ENCODE measurements at regions not wholly inside any gene's neighbourhood (a gene's known extent, or its start where the extent isn't known, plus 50 kb on each side); places are given as distances from the start of the nearest gene placed in this dataset.

DNA sequence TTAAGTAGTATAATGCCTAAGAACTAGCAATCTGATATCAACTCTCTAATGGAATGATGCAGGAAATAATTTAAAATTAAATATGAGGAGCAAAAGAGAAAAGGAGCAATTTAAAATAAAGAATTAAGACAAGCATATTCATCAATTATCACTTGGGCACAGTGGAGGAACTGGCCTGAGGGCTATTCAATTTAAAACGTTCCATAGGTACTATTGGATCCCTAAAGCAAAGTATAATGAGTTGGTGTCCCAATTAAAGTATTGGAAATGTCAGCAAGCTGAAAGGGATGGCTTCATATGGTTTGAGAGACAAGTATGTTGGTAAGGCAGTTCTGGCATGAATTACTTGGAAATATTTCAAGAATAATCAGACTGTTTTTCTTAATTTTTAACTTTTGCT is 2064.1 kb upstream of the TENM3 start:
- Histone ChIP-seq H2AFZ (ENCODE audit: low read depth, low read length) (no peak overlapping the region), H3K4me1 (ENCODE audit: insufficient read depth, low read length) (no peaks in the 10 kb centered on the region), H3K79me2 (ENCODE audit: insufficient read depth, low read length) (no peaks in the 10 kb centered on the region), H3K9ac (ENCODE audit: low read length) (no peak overlapping the region), H3K27me3 (ENCODE audit: insufficient read depth, low read length) (no peaks in the 10 kb centered on the region), H3K27ac (ENCODE audit: low read depth, low read length) (no peak overlapping the region), H3K4me3 (ENCODE audit: insufficient read depth, low read depth, low read length) (no peak overlapping the region), H3K36me3 (ENCODE audit: insufficient read depth, low read length) (no peaks in the 10 kb centered on the region), H4K20me1 (ENCODE audit: insufficient read depth, low read length) (no peaks in the 10 kb centered on the region), H3K4me2 (ENCODE audit: low read length) (no peak overlapping the region), H3K9me3 (ENCODE audit: insufficient read depth, low read depth, low read length) (no peaks in the 10 kb centered on the region)
- Mint-ChIP-seq H3K27ac (ENCODE audit: unreplicated experiment) (no peak overlapping the region), H3K4me1 (ENCODE audit: low read depth, unreplicated experiment) (no peaks in the 10 kb centered on the region), H3K27me3 (ENCODE audit: low read depth, unreplicated experiment) (no peaks in the 10 kb centered on the region), H3K9me3 (ENCODE audit: unreplicated experiment) (no peaks in the 10 kb centered on the region), H3K4me3 (ENCODE audit: unreplicated experiment) (no peak overlapping the region), H3K36me3 (ENCODE audit: low read depth, unreplicated experiment) (no peaks in the 10 kb centered on the region)
- FAIRE-seq = no peak
- no peak for DNase-seq (ENCODE audit: low read depth)
- TF ChIP-seq EZH2 (IDR thresholded peaks at IDR 0.05; ENCODE audit: insufficient read depth, low read length) = no peak
- TF ChIP-seq, protein P1, sequence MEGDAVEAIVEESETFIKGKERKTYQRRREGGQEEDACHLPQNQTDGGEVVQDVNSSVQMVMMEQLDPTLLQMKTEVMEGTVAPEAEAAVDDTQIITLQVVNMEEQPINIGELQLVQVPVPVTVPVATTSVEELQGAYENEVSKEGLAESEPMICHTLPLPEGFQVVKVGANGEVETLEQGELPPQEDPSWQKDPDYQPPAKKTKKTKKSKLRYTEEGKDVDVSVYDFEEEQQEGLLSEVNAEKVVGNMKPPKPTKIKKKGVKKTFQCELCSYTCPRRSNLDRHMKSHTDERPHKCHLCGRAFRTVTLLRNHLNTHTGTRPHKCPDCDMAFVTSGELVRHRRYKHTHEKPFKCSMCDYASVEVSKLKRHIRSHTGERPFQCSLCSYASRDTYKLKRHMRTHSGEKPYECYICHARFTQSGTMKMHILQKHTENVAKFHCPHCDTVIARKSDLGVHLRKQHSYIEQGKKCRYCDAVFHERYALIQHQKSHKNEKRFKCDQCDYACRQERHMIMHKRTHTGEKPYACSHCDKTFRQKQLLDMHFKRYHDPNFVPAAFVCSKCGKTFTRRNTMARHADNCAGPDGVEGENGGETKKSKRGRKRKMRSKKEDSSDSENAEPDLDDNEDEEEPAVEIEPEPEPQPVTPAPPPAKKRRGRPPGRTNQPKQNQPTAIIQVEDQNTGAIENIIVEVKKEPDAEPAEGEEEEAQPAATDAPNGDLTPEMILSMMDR (IDR thresholded peaks at IDR 0.05; ENCODE audit: insufficient read depth, low read depth, low read length) = no peak

DNA sequence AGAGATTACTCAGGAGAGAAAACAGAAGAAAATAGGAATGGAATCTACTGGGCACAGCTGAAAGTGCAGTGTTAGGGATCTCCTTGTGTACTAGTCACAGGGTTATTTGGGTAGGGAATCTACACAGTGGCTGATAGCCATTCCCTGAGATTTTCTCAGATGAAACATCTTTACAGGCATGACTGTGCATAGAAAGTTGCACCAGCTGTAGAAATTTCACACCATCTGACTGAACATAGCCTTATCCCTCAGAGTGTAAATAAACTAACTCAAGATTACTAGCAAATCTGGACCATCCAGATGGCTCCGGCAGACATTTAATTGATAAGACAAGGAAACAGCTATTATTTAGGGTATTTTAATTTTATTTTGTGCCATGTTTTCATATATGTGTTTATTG is 2053.5 kb upstream of the TENM3 start:
- no peaks in the 10 kb centered on the region for H3K4me1 ChIP-seq (ENCODE audit: insufficient read depth, low read length)
- H3K4me3 Mint-ChIP-seq (ENCODE audit: unreplicated experiment) = no peak overlapping the region
- no peaks in the 10 kb centered on the region for H3K9me3 Mint-ChIP-seq (ENCODE audit: unreplicated experiment)
- no peak overlapping the region for H2AFZ ChIP-seq (ENCODE audit: low read depth, low read length)
- no peak overlapping the region for H3K4me2 ChIP-seq (ENCODE audit: low read length)
- H3K79me2 ChIP-seq (ENCODE audit: insufficient read depth, low read length) = no peaks in the 10 kb centered on the region
- H3K9ac ChIP-seq (ENCODE audit: low read length) = no peak overlapping the region
- H3K27me3 Mint-ChIP-seq (ENCODE audit: low read depth, unreplicated experiment) = no peaks in the 10 kb centered on the region
- DNase-seq (ENCODE audit: low read depth) (no peak), FAIRE-seq (no peak)
- H3K36me3 ChIP-seq (ENCODE audit: insufficient read depth, low read length) = no peaks in the 10 kb centered on the region
- H3K27ac Mint-ChIP-seq (ENCODE audit: unreplicated experiment) = no peak overlapping the region
- no peaks in the 10 kb centered on the region for H3K9me3 ChIP-seq (ENCODE audit: insufficient read depth, low read depth, low read length)
- TF ChIP-seq, protein P1 (IDR thresholded peaks at IDR 0.05; ENCODE audit: insufficient read depth, low read depth, low read length) = no peak
- no peak for TF ChIP-seq EZH2 (IDR thresholded peaks at IDR 0.05; ENCODE audit: insufficient read depth, low read length)
- no peak overlapping the region for H3K4me3 ChIP-seq (ENCODE audit: insufficient read depth, low read depth, low read length)
- H3K4me1 Mint-ChIP-seq (ENCODE audit: low read depth, unreplicated experiment) = no peaks in the 10 kb centered on the region
- H3K27ac ChIP-seq (ENCODE audit: low read depth, low read length) = no peak overlapping the region
- no peaks in the 10 kb centered on the region for H3K27me3 ChIP-seq (ENCODE audit: insufficient read depth, low read length)
- no peaks in the 10 kb centered on the region for H3K36me3 Mint-ChIP-seq (ENCODE audit: low read depth, unreplicated experiment)
- H4K20me1 ChIP-seq (ENCODE audit: insufficient read depth, low read length) = no peaks in the 10 kb centered on the region

DNA sequence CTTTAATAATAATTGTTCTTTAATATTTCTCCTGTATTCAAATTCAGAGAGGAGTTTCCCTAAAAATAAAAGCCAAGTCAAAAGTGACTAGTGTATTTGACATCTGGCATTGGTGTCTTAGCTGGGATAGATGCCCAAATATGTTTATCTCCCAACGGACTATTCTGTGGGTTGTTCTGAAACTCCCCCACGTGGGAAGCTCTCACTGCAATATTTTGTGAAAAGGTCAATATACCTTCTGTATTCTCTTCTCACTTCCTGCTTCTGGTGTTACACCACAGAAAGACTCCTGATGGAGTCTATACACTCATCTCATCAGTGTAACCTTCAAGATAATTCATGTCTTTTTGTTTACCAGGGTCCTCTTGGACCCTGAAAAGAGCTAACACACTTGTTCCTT is 2052.8 kb upstream of the TENM3 start:
- Histone ChIP-seq H4K20me1 (ENCODE audit: insufficient read depth, low read length) (no peaks in the 10 kb centered on the region), H3K4me2 (ENCODE audit: low read length) (no peak overlapping the region), H3K27ac (ENCODE audit: low read depth, low read length) (no peak overlapping the region), H3K79me2 (ENCODE audit: insufficient read depth, low read length) (no peaks in the 10 kb centered on the region), H3K9me3 (ENCODE audit: insufficient read depth, low read depth, low read length) (no peaks in the 10 kb centered on the region), H3K4me3 (ENCODE audit: insufficient read depth, low read depth, low read length) (no peak overlapping the region), H3K4me1 (ENCODE audit: insufficient read depth, low read length) (no peaks in the 10 kb centered on the region), H2AFZ (ENCODE audit: low read depth, low read length) (no peak overlapping the region), H3K9ac (ENCODE audit: low read length) (no peak overlapping the region), H3K27me3 (ENCODE audit: insufficient read depth, low read length) (no peaks in the 10 kb centered on the region), H3K36me3 (ENCODE audit: insufficient read depth, low read length) (no peaks in the 10 kb centered on the region)
- Mint-ChIP-seq H3K9me3 (ENCODE audit: unreplicated experiment) (no peaks in the 10 kb centered on the region), H3K4me3 (ENCODE audit: unreplicated experiment) (no peak overlapping the region), H3K27me3 (ENCODE audit: low read depth, unreplicated experiment) (no peaks in the 10 kb centered on the region), H3K27ac (ENCODE audit: unreplicated experiment) (no peak overlapping the region), H3K36me3 (ENCODE audit: low read depth, unreplicated experiment) (no peaks in the 10 kb centered on the region), H3K4me1 (ENCODE audit: low read depth, unreplicated experiment) (no peaks in the 10 kb centered on the region)
- TF ChIP-seq EZH2 (IDR thresholded peaks at IDR 0.05; ENCODE audit: insufficient read depth, low read length) = no peak
- TF ChIP-seq, protein P1 (IDR thresholded peaks at IDR 0.05; ENCODE audit: insufficient read depth, low read depth, low read length) = no peak
- FAIRE-seq = no peak
- no peak for DNase-seq (ENCODE audit: low read depth)
